NCI-H2196 treated with DMSO at 0.1 percent for 48 hours (cell line): ENCODE measurements at regions not wholly inside any gene's neighbourhood (a gene's known extent, or its start where the extent isn't known, plus 50 kb on each side); places are given as distances from the start of the nearest gene placed in this dataset.
"Not testable (repeated sequence)": the region's sequence is repeated elsewhere in the genome, so short reads cannot be mapped to it uniquely, and the experiment has no call there.

Experiments used
- DNase-seq: peaks from one replicate; lab custom pipeline; 2025; ENCODE audit not compliant: unreplicated experiment; lab: John Stamatoyannopoulos, UW

DNA sequence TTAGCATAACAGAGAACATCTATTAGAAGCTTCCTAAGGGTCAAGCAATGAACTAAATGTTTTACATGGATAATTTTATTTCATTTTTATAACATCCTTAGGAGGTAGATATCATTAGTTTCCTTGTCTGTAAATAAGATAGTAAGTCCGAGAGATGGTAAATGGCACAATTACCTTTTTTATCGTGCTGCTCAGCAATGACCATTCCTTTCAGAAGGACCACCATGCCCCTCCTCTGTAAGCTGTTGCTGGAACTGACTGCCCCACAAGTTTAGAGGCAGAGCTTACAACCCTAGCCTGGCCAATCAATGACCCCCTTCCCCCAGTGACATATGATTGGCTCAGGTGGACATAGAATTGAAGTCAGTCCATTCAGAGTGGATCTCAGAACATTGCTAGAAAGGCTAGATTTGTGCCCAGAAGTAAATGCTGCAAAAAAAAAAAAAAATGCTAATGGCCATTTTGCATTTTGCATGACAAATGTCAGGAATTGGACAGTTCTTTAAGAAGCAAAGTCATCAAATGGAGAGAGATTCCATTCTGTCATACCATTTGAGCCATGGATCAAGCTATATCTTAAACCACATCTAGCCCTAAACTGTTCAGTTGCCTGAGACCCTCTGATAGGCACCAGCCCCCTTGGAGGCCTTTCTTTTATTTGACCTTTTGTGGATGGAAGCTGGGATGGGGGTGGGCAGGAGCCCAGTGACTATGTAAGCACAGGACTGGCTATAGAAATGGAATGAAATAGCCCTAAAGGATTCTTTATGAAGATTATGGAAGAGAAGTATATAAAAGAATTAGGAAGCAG lies 668.3 kb downstream of the UQCRFS1 start:
- DNase-seq = no peak

DNA sequence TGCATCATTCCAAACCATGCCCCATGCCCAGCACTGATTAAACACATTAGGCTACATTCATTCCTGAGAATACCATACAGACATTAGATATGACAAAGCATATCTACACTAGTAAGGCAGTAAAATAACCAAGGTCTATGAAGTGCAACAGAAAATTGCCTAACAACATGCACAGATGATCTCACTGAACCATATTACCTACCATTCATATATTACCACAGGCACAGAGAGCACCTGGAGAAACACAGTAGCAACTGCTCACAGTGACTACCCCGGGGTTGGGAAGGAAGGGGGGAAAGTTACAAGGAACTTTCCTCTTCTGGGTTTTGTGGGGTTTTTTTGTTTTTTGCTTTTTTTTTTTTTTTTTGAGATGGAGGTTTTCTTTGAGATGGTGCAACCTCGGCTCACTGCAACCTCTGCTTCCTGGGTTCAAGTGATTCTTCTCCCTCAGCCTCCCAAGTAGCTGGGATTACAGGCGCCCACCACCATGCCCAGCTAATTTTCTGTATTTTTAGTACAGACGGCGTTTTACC lies 669.6 kb downstream of the UQCRFS1 start:
- no peak for DNase-seq

DNA sequence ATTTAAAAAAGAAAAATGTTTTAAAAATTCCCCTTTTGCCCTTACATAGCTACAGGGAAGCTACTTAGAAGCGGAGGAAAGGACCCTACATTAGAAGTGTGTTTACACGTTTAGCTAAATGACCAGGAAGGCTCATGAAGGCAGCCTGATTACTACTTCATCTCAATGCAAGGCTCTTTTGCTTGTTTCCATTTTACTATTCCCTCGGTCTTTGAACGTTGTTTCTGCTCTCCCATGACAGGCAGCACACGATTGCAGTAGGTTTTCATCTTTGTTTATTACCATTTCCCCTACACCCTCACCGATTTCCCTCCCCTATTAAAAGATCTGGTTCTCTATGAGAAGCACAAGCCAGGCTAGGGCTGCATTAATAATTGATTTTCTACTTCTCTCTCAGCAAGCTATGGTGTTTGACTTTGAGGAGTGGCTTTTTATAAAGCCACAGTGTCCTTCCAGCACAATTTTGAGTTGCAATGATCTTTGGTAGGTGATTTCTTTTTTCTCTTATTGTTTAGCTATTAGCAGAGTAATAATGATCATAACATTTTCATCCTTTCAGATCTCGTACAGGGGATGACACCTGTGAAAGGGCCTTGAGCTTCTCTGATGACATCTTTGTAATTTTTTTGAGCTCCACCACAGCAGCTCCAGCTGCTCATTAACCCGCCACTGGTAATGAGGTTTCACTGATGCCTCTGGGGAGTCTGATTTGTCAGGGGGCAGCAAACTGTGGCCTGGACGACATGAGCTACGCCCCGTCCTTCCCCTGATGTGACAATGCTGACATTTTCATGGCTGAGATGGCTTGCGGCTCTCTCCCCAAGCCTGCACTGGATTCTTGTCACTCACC lies 670.3 kb downstream of the UQCRFS1 start:
- DNase-seq = no peak

DNA sequence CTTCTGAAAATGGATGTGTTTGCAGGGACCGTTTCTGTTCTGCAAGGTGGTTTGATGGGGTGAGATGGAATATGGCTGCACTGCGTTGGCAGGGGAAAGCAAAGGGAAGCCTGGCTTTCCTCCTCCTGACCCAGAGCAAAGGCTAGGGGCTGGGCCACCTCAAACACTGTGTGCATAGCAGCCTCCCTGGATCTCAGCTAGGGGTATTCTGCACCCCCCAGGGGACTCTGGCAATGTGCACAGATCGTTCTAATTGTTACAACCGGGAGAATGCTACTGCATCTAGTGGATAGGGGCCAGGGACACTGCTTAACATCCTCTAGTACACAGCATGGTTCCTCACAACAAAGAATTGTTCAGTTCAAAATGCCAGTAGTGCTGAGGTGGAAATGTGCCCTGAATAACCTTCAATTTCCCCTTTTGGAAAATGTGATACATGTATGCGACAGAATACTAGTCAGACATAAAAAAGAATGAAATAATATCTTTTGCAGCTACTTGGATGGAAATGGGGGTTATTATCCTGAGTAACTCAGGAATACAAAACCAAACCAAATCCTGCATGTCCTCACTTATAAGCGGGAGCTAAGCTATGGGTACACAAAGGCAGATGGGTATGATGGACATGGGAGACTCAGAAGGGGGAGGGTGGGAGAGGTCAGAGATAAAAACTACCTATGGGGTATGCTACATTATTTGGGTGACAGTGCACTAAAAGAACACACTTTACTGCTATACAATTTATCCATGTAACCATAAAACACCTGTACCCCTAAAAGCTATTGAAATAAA lies 671.2 kb downstream of the UQCRFS1 start:
- DNase-seq = no peak

DNA sequence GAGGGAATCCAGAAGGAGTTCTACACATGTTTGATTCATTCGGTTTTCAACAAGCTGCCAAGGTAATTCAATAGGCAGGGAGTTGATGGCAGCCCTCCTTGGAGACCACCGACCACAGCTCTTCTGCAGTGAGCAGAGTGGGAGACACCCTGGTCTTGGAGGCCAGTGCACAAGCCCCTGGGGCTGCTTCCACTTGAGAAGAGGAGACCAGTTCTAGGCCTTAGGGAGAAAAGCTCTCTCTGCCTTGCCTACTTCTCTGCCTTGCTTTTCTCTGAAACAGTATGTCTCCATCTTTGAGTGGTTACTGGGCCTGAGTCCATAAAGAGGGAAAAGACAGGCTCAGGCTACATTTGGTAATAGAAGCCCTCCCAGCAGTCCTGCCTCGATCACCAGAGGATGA lies 671.9 kb downstream of the UQCRFS1 start:
- DNase-seq = no peak

DNA sequence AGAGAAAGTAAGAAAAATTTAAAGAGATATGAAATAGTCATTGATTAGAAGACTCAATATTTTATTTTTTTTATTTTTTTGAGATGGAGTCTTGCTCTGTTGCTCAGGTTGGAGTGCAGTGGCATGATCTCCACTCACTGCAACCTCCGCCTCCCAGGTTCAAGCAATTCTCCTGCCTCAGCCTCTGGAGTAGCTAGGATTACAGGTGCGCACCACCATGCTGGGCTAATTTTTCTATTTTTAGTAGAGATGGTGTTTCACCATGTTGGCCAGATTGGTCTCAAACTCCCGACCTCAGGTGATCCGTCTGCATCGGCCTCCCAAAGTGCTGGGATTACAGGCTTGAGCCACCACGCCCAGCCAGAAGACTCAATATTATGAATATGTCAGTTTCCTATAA lies 672.6 kb downstream of the UQCRFS1 start:
- not testable (repeated sequence) for DNase-seq

DNA sequence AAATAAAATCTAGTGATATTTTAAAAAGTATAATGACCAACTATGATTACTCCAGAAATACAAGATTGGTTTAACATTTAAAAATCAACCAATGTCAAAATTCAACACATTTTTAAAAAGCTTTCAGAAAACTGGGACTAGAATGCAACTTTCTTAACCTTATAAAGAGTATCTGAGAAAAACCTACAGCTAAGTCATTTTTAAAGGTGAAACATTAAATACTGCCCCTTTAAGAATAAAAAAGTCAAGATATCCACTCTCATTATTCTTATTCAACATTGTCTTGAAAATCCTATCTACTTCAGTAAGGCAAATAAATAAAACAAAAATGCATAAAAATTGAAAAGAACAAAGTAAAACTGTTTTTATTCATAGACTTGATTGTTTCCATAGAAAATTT lies 673.2 kb downstream of the UQCRFS1 start:
- no peak for DNase-seq

DNA sequence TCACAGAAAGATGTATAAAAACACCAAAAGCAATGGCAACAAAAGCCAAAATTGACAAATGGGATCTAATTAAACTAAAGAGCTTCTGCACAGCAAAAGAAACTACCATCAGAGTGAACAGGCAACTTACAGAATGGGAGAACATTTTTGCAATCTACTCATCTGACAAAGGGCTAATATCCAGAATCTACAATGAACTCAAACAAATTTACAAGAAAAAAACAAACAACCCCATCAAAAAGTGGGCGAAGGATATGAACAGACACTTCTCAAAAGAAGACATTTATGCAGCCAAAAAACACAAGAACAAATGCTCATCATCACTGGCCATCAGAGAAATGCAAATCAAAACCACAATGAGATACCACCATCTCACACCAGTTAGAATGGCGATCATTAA lies 674.4 kb downstream of the UQCRFS1 start:
- not testable (repeated sequence) for DNase-seq

DNA sequence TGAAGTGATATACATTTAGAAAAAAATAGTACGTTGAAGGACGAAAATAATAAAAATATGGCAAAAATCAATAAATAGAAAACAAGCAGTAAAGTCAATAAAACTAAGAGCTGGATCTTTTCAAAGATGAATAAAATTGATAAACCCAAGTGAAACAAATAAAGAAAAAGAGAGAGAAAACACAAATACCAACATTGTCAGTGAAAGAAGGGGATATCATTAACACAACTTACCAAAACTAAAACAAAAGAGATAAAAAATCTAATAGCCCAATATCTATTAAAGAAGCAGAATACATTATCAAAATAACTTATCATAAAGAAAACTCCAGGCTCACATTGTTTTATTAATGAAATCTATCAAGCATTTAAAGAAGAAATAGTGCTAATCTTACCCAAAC lies 675.1 kb downstream of the UQCRFS1 start:
- no peak for DNase-seq

DNA sequence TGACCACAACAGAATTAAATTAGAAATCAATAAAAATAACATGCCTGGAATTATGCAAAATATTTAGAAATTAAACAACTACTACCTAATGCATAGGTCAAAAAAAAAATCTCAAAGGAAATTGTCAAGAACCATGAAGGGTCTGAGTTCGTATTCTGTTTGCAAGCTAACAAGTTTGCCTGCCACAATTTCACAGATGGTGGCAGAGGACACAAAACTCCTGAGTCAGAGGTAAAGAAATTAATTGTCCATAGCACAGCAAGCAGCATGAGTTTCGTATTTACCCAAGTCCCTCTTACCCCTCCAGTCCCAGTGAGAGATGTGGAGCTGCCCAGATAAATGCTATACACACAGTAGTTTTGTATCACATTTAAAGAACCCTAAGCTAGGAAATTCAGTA lies 675.9 kb downstream of the UQCRFS1 start:
- DNase-seq = no peak

DNA sequence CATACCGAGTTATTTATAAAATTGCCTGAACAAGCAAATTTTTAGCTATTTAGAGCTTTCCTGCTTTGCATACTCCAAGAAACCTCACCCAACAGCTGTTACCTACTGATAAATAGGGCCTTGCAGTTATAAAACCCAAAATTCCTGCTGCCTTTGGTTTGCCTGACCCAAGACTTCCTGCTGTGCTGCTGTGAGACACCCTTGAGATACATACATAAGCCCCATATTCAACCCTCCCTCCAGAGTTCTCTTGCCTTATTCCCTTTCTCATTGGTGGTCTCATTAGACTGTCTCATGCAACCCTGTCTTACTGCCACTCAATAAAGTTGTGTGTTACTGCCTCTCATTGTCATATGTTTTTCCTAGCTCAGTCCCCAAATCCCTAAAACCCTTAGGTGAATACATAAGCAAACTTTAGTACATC lies 677.6 kb downstream of the UQCRFS1 start:
- no peak for DNase-seq

DNA sequence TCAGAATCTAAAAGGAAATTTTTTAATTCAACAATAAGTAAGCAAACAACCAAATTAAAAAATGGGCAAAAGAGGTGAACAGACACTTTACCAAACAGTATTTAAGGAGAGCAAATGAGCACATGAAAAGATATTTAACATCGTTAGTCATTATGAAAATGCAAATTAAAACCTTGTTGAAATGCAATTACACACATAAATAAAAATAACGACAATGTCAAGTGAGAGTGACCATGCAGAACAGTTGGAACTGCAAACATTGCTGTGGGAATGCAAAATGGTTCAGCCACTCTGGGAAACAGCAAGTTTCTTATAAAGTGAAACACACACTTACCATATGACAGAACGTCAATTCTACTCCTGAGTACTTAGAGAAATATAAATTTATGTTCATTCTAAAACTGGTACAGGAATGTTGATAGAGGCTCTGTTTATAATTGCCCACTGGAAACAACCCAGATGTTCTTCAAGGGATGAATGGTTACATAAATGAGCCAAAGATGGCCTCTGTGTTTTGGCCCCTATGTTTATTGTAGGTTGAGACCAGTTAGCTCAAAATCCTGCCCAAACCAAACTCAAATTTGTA lies 678.1 kb downstream of the UQCRFS1 start:
- no peak for DNase-seq

DNA sequence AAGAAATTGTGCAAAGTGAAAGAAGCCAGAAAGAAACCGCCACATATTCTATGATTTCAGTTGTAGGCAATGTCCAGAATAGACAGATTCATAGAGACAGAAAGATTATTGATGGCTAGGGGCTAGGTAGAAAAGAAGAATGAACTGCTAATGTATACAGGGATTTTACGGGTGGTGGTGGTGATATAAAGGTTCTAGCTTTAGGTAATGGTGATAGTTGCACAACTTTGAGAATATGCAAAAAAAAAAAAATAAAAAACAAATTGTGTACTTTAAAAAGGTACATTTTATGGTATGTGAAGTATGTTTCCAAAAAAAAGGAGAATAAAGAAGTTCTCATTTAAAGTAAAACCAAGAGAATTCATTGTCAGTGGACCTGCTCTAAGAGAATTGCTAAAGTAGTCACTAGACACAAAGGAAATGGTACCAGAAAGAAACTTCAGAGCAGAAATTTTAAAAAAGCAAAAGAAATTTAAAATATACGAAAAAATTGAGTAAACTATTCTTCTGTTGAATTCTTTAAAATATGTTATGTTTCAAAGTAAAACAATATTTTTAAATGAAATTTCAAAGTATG lies 680.1 kb downstream of the UQCRFS1 start:
- no peak for DNase-seq

DNA sequence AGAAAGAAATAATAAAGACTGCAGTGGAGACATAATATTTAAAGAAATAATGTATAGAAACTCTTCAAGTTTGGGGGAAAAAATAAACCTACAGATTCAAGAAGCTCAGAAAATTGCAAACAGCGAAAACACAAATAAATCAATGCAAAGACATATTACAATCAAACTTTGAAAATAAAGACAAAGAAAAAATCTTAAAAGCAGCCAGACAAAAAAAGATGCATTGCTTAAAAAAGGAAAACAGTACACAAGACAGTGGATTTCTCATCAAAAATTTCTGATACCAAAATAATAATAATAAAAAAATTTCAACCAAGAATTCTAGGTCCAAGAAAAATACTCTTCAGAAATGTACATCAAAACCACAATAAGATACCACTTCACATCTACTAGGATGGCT lies 681.0 kb downstream of the UQCRFS1 start:
- no peak for DNase-seq

DNA sequence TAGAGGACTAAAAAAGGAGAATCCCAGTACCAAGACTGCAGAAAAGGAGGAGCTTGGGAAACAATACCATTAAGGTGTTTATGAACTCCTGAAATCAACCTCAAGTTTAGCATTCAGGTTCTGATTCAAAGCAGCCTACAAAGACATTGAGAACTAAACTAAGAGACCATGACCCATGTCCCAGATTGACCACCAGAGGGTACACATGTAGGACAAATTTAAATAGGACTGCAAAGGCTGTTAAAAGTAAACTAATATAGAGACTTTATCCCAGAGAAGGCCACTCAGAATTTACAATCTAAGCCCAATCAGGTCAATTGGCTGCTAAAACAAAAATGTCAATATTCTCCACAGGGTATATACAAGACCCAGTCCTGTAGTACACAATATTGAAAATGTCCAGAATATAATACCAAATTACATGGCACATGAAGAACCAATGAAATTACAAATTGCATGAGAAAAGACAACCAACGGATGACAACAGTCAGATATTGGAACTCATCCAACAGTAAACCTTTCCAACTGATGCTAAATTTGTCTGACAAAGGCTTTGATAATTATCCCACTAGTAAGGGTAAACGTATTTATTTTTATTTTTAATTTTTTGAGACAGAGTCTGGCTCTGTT lies 682.4 kb downstream of the UQCRFS1 start:
- no peak for DNase-seq

DNA sequence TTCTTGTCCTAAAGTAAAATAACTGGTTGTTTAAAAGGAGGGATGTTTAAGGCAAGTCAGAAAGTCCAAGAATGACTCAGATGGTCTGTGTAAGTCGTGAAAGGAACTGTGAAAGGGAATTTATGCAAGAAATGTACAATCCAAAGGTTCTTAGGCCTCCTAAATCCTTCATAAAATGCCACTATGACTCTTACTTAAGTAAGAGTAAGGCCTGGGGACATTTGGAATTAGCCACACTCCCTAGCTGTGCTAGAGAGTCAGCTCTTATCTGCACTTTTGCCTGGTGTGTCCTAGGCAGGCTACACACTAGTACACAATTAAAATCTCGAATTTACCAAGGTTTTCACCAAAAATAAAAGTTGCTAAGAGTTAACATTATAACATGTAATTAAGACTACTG lies 686.9 kb downstream of the UQCRFS1 start:
- no peak for DNase-seq

DNA sequence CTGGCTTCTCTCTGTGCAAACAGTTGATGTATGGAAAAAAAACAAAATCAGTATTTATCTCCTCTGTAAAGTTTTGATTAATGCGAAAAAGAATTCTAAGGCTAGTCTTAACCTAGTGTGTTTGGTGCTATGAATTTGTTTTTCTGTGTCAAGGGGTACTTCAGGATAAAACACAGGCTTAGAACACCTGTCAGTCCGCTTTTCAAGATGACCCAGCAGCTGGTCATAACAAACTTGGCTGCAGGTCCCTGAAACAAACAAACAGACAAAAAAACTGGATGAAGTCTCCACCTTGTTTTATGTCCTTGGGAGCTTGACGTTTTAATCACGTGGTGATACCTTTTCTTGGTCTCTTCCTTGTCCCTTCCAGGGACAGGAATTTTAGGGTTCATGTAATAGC lies 689.3 kb downstream of the UQCRFS1 start:
- peak; percentile 16 for DNase-seq

DNA sequence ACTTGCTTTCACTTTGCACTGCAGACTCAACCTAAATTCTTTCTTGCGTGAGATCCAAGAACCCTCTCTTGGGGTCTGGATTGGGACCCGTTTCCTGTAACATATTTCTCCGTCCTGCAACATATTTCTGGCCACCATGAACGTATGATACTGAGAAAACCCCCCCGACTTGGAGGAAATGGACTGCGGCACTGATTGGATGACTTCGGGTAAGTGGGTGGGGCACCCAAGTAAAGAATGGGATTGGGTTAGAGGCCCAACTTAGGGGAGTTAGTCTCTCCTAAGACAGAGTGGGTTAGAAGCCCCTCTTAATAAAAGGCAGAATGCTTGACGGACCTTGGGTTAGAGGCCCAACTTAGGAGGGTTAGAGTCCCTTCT lies 690.4 kb downstream of the UQCRFS1 start:
- DNase-seq = no peak

DNA sequence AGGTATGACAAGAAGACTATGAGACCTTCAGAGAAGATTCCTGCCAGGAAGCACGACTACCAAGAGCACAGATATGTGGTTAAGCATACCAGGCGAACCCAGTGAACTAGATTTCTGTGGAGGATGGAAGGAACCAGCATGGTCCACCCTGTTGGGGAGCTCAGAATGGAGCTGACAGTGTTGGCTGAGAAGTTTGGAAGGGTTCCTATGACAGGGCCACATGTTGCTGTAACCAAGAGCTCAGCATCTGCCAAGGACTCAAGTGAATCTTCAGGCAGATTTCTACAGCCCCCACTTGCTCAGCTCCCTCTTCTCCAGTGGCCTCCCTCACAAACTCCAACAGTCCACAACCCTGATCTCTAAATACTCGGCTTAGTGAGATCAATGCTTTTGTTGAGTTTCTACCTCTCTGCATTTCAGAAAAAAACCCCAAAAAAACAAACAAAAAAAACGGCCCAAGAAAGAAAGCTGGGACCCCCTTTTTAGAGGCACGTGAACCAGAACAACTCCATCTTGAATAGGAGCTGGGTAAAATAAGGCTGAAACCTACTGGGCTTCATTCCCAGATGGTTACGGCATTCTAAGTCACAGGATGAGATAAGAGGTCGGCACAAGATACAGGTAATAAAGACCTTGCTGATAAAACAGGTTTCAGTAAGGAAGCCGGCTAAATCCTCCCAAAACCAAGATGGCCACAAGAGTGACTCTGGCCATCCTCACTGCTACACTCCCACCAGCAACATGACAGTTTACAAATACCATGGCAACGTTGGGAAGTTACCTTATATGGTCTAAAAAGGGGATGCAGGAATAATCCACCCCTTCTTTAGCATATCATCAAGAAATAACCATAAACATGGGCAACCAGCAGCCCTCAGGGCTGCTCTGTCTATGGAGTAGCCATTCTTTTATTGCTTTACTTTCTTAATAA lies 691.1 kb downstream of the UQCRFS1 start:
- DNase-seq = no peak
